IMR-90 (cell line): ENCODE measurements at regions not wholly inside any gene's neighbourhood (a gene's known extent, or its start where the extent isn't known, plus 50 kb on each side); places are given as distances from the start of the nearest gene placed in this dataset.

Source experiments
- BHLHE40 ChIP-seq: fragments of 150-350 bp; IDR thresholded peaks from 2 replicates; pipeline ENCODE4 v1.6.1; 2016; ENCODE audit warnings: mild to moderate bottlenecking, low read depth, low read length
- CEBPB ChIP-seq: IDR thresholded peaks from 2 replicates; pipeline ENCODE4 v1.6.1; 2012; ENCODE audit warnings: low read depth, low read length, improper control_type of control experiment
- MAZ ChIP-seq: IDR thresholded peaks from 2 replicates; pipeline ENCODE4 v1.6.1; 2012; ENCODE audit warnings: low read depth, mild to moderate bottlenecking, low read length, improper control_type of control experiment, moderate library complexity, borderline replicate concordance
- POLR2A ChIP-seq: IDR thresholded peaks from 2 replicates; pipeline ENCODE4 v1.6.1; 2012; ENCODE audit warnings: mild to moderate bottlenecking, low read depth, low read length
- RAD21 ChIP-seq: IDR thresholded peaks from 2 replicates; pipeline ENCODE4 v1.6.1; 2012; ENCODE audit warnings: low read length, improper control_type of control experiment
- RFX5 ChIP-seq: IDR thresholded peaks from 2 replicates; pipeline ENCODE4 v1.8.0; 2012; ENCODE audit warnings: low read depth, mild to moderate bottlenecking, low read length, moderate library complexity
- TF ChIP-seq, protein P1 (sequence below): conservative IDR thresholded peaks from 2 replicates; pipeline ENCODE4 v1.5.1; 2012; ENCODE audit warnings: mild to moderate bottlenecking, low read depth, low read length, improper control_type of control experiment

DNA sequence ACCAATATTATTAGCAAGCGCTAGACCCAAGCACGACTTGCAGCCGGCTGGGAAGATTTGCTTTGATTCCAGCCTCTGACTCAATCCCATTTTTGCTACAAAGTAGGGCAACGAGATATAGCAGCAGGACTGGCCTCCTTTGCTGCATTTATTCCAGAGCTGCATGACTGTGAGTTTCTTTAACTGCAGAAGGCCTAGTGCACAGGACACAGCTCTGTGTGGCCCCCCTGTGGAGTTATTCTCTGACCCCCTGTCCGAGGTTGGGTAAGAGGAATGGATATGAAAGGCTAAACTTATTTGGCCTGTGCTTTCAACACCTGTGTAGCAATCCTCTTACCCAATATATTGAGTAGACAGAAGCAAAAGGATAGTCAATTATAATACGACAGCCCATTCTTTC, 133.3 kb upstream of the SPTLC3 start:
- TF ChIP-seq, protein P1, sequence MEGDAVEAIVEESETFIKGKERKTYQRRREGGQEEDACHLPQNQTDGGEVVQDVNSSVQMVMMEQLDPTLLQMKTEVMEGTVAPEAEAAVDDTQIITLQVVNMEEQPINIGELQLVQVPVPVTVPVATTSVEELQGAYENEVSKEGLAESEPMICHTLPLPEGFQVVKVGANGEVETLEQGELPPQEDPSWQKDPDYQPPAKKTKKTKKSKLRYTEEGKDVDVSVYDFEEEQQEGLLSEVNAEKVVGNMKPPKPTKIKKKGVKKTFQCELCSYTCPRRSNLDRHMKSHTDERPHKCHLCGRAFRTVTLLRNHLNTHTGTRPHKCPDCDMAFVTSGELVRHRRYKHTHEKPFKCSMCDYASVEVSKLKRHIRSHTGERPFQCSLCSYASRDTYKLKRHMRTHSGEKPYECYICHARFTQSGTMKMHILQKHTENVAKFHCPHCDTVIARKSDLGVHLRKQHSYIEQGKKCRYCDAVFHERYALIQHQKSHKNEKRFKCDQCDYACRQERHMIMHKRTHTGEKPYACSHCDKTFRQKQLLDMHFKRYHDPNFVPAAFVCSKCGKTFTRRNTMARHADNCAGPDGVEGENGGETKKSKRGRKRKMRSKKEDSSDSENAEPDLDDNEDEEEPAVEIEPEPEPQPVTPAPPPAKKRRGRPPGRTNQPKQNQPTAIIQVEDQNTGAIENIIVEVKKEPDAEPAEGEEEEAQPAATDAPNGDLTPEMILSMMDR = no peak
- TF ChIP-seq MAZ (no peak), RAD21 (no peak), RFX5 (no peak), BHLHE40 (no peak), CEBPB (no peak), POLR2A (no peak)
